ENCODE measurements at regions not wholly inside any gene's neighbourhood (a gene's known extent, or its start where the extent isn't known, plus 50 kb on each side); places are given as distances from the start of the nearest gene placed in this dataset.

GRCh38 chr12:3353621-3354020, 137.4 kb upstream of the PRMT8 start:
- Histone ChIP-seq H3K4me1 (peaks cover 0 to 7% (median 2%) of the 10 kb centered on the region in 4 donors), H3K36me3 (no peaks in the 10 kb centered on the region), H3K9me3 (no peaks in the 10 kb centered on the region), H3K27ac (replicated peaks in 1 of 4) (no peak overlapping the region), H3K4me3 (no peak overlapping the region), H3K27me3 (peaks cover 0 to 37% (median 0%) of the 10 kb centered on the region in 4 donors)
- 88% methylated on average over 9 of the region's 9 CpGs for WGBS
- DNase-seq (ENCODE audit: extremely low spot score) = no peak
- TF ChIP-seq EP300 (IDR thresholded peaks at IDR 0.05) = no peak
- TF ChIP-seq CTCF (IDR thresholded peaks at IDR 0.05) = no peak
- intact Hi-C loops (cut with DNase I) = no loop called here

GRCh38 chr12:3354586-3354985, 136.4 kb upstream of the PRMT8 start:
- 74% methylated on average over 2 of the region's 3 CpGs for WGBS
- intact Hi-C loops (cut with DNase I) = no loop called here

GRCh38 chr12:3355378-3355900, 135.6 kb upstream of the PRMT8 start:
- intact Hi-C loops (cut with DNase I) = no loop called here

More at GRCh38 chr12:3354586-3354985, 136.4 kb upstream of the PRMT8 start:
- TF ChIP-seq POLR2A (IDR thresholded peaks at IDR 0.05; ENCODE audit: low read depth) = no peak
- TF ChIP-seq CTCF (IDR thresholded peaks at IDR 0.05) = no peak
- no peak for TF ChIP-seq EP300 (IDR thresholded peaks at IDR 0.05)
- no peak for TF ChIP-seq POLR2AphosphoS5 (IDR thresholded peaks at IDR 0.05)
- DNase-seq (ENCODE audit: extremely low spot score) = no peak
- Histone ChIP-seq H3K27me3 (peaks cover 0 to 32% (median 0%) of the 10 kb centered on the region in 4 donors), H3K9me3 (no peaks in the 10 kb centered on the region), H3K4me3 (no peak overlapping the region), H3K36me3 (no peaks in the 10 kb centered on the region), H3K4me1 (peaks cover 0 to 5% (median 2%) of the 10 kb centered on the region in 4 donors), H3K27ac (replicated peaks in 1 of 4) (no peak overlapping the region)

GRCh38 chr12:3357950-3358525, 133.0 kb upstream of the PRMT8 start:
- DNase-seq (ENCODE audit: extremely low spot score) = no peak
- Histone ChIP-seq H3K4me3 (no peak overlapping the region), H3K27ac (replicated peaks in 1 of 4) (no peak overlapping the region), H3K27me3 (peaks cover 0 to 31% (median 0%) of the 10 kb centered on the region in 4 donors), H3K4me1 (peaks cover 0 to 4% (median 0%) of the 10 kb centered on the region in 4 donors), H3K9me3 (no peaks in the 10 kb centered on the region), H3K36me3 (no peaks in the 10 kb centered on the region)
- 85% methylated on average over 8 of the region's 8 CpGs for WGBS
- intact Hi-C loops (cut with DNase I) = no loop called here
- TF ChIP-seq EP300 (IDR thresholded peaks at IDR 0.05) (no peak), CTCF (IDR thresholded peaks at IDR 0.05) (no peak), POLR2A (IDR thresholded peaks at IDR 0.05; ENCODE audit: low read depth) (no peak), POLR2AphosphoS5 (IDR thresholded peaks at IDR 0.05) (no peak)

More at GRCh38 chr12:3355378-3355900, 135.6 kb upstream of the PRMT8 start:
- TF ChIP-seq CTCF (IDR thresholded peaks at IDR 0.05) = no peak
- no peak for TF ChIP-seq POLR2AphosphoS5 (IDR thresholded peaks at IDR 0.05)
- TF ChIP-seq POLR2A (IDR thresholded peaks at IDR 0.05; ENCODE audit: low read depth) = no peak
- no peak for TF ChIP-seq EP300 (IDR thresholded peaks at IDR 0.05)
- no peaks in the 10 kb centered on the region for H3K36me3 ChIP-seq
- H3K4me3 ChIP-seq = no peak overlapping the region
- peaks cover 0 to 4% (median 0%) of the 10 kb centered on the region in 4 donors for H3K4me1 ChIP-seq
- no peak for DNase-seq (ENCODE audit: extremely low spot score)
- WGBS = 41% methylated on average over 8 of the region's 9 CpGs
- peaks cover 0 to 30% (median 0%) of the 10 kb centered on the region in 4 donors for H3K27me3 ChIP-seq
- no peak overlapping the region for H3K27ac ChIP-seq (replicated peaks in 1 of 4)
- no peaks in the 10 kb centered on the region for H3K9me3 ChIP-seq

Measured in esophagus muscularis mucosa (tissue), 4 donors.